ENCODE measurements at regions not wholly inside any gene's neighbourhood (a gene's known extent, or its start where the extent isn't known, plus 50 kb on each side); places are given as distances from the start of the nearest gene placed in this dataset.

DNA sequence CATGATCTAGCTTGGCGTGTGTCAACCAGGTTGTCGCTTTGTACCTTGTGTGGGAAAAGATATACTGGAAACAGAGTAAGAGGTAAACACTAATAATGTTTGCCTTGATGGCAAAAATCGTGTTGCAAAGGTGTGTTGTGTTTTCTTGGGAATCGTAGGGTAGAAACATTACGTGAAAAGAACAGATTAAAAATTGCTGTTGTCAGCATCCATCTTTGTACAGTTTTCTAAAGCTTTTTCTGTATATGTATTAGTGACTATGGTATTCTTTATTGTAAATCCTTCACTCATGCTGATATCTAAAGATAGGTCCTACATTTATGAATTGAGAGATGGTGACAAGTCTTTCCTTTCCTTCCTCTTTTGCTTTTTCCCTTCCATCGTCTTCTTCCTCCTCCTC is 116.9 kb downstream of the RPS12 start:
- no peak for TF ChIP-seq CTCF (IDR thresholded peaks at IDR 0.05; ENCODE audit: control extremely low read depth, extremely low read depth)
- H3K27me3 ChIP-seq (ENCODE audit: control insufficient read depth in 3 of 3, insufficient read depth in 3 of 3, low read length in 2 of 3), result peaks cover 0 to 3% (median 0%) of the 10 kb centered on the region in 3 donors
- peaks cover 0 to 19% (median 0%) of the 10 kb centered on the region in 5 donors for H3K4me1 ChIP-seq (ENCODE audit: control insufficient read depth in 5 of 5, insufficient read depth in 5 of 5, low read length in 5 of 5)
- no peak for DNase-seq
- WGBS, 2 donors, result 80 to 81% methylated on average over 6 of the region's 6 CpGs
- H3K36me3 ChIP-seq (ENCODE audit: control insufficient read depth in 4 of 4, insufficient read depth in 4 of 4, low read length in 4 of 4), result no peaks in the 10 kb centered on the region
- no peak overlapping the region for H3K9ac ChIP-seq (ENCODE audit: insufficient read depth in 1 of 2, low read length in 2 of 2)
- H3K27ac ChIP-seq (ENCODE audit: low read depth in 1 of 2, low read length in 1 of 2), result no peak overlapping the region
- no peak for ATAC-seq (ENCODE audit: insufficient read depth, low FRiP score)
- no peaks in the 10 kb centered on the region for H3K9me3 ChIP-seq (ENCODE audit: control insufficient read depth in 4 of 4, insufficient read depth in 3 of 4, low read length in 3 of 4)
- no peak overlapping the region for H3K4me3 ChIP-seq

DNA sequence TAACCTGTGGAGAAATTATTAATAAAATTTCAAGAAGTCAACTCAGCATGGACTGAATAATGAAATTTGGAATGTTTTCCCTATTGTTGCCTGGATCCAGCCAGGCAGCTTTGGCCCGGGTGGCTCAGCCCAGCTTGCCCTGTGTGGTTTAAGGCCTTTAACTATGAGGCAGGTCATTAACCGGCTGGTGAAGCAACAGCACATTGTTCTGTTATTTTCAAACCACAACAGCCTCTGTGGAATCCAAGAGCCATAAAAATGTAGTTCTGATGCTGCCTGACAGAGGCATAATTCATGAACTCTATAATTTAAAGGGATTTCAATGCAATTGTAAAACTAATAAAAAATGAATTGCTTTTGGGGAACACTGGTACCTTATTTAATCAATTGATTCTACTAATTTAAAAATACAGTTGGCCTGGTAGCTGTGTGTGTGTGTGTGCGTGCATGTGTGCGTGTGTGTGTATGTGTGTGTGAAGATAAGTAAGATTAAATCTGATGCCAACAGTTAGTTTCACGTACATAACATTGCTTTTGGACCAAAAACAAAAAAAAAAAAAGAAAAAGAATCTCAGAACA is 117.7 kb downstream of the RPS12 start:
- ATAC-seq (ENCODE audit: insufficient read depth, low FRiP score), result no peak
- H3K9ac ChIP-seq (ENCODE audit: insufficient read depth in 1 of 2, low read length in 2 of 2), result no peak overlapping the region
- peaks cover 0 to 19% (median 0%) of the 10 kb centered on the region in 5 donors for H3K4me1 ChIP-seq (ENCODE audit: control insufficient read depth in 5 of 5, insufficient read depth in 5 of 5, low read length in 5 of 5)
- H3K4me3 ChIP-seq, result no peak overlapping the region
- WGBS, 2 donors, result 76 to 78% methylated on average over 5 of the region's 5 CpGs
- no peaks in the 10 kb centered on the region for H3K36me3 ChIP-seq (ENCODE audit: control insufficient read depth in 4 of 4, insufficient read depth in 4 of 4, low read length in 4 of 4)
- no peaks in the 10 kb centered on the region for H3K9me3 ChIP-seq (ENCODE audit: control insufficient read depth in 4 of 4, insufficient read depth in 3 of 4, low read length in 3 of 4)
- H3K27me3 ChIP-seq (ENCODE audit: control insufficient read depth in 3 of 3, insufficient read depth in 3 of 3, low read length in 2 of 3), result peaks cover 0 to 3% (median 0%) of the 10 kb centered on the region in 3 donors
- peak in 1 of 3 donors; percentile 22 for DNase-seq
- H3K27ac ChIP-seq (ENCODE audit: low read depth in 1 of 2, low read length in 1 of 2), result no peak overlapping the region
- no peak for TF ChIP-seq CTCF (IDR thresholded peaks at IDR 0.05; ENCODE audit: control extremely low read depth, extremely low read depth)

DNA sequence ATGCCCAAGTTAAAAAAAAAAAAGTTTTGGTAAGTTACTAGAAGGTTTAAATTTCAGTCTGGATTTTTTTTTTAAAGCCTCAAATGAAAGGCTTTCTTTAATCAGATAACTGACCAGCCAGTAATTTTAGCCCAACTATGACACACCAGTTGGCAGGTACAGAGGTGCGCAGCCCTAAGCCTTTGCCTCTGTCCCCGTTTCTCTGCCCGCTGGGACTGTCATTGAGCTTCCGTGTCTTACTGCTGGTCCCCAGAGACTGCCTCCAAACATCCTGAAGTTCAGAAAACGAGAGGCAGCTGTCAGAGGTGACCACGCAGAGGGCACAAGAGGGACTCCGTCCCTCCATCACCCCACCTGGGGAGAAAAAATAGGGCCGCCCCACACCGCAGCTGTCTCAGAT is 118.2 kb downstream of the RPS12 start:
- Histone ChIP-seq H3K9ac (ENCODE audit: insufficient read depth in 1 of 2, low read length in 2 of 2) (no peak overlapping the region), H3K27ac (ENCODE audit: low read depth in 1 of 2, low read length in 1 of 2) (no peak overlapping the region), H3K36me3 (ENCODE audit: control insufficient read depth in 4 of 4, insufficient read depth in 4 of 4, low read length in 4 of 4) (no peaks in the 10 kb centered on the region), H3K27me3 (ENCODE audit: control insufficient read depth in 3 of 3, insufficient read depth in 3 of 3, low read length in 2 of 3) (peaks cover 0 to 3% (median 0%) of the 10 kb centered on the region in 3 donors), H3K4me1 (ENCODE audit: control insufficient read depth in 5 of 5, insufficient read depth in 5 of 5, low read length in 5 of 5) (peaks cover 0 to 19% (median 0%) of the 10 kb centered on the region in 5 donors), H3K4me3 (no peak overlapping the region), H3K9me3 (ENCODE audit: control insufficient read depth in 4 of 4, insufficient read depth in 3 of 4, low read length in 3 of 4) (no peaks in the 10 kb centered on the region)
- TF ChIP-seq CTCF (IDR thresholded peaks at IDR 0.05; ENCODE audit: control extremely low read depth, extremely low read depth), result no peak
- DNase-seq (no peak), ATAC-seq (ENCODE audit: insufficient read depth, low FRiP score) (no peak)
- WGBS, 2 donors, result 86 to 87% methylated on average over 9 of the region's 9 CpGs

GRCh38 chr6:132933090-132933489 is 118.7 kb downstream of the RPS12 start:
- H3K27ac ChIP-seq (ENCODE audit: low read depth in 1 of 2, low read length in 1 of 2), result no peak overlapping the region
- H3K36me3 ChIP-seq (ENCODE audit: control insufficient read depth in 4 of 4, insufficient read depth in 4 of 4, low read length in 4 of 4), result no peaks in the 10 kb centered on the region
- WGBS, 2 donors, result 60 to 70% methylated on average over 8 of the region's 8 CpGs
- H3K27me3 ChIP-seq (ENCODE audit: control insufficient read depth in 3 of 3, insufficient read depth in 3 of 3, low read length in 2 of 3), result peaks cover 0 to 3% (median 0%) of the 10 kb centered on the region in 3 donors
- ATAC-seq (ENCODE audit: insufficient read depth, low FRiP score) (no peak), DNase-seq (peak in 2 of 3 donors; percentile 58 to 65)
- TF ChIP-seq CTCF (IDR thresholded peaks at IDR 0.05; ENCODE audit: control extremely low read depth, extremely low read depth), result no peak
- peaks cover 0 to 19% (median 0%) of the 10 kb centered on the region in 5 donors for H3K4me1 ChIP-seq (ENCODE audit: control insufficient read depth in 5 of 5, insufficient read depth in 5 of 5, low read length in 5 of 5)
- no peak overlapping the region for H3K9ac ChIP-seq (ENCODE audit: insufficient read depth in 1 of 2, low read length in 2 of 2)
- H3K9me3 ChIP-seq (ENCODE audit: control insufficient read depth in 4 of 4, insufficient read depth in 3 of 4, low read length in 3 of 4), result no peaks in the 10 kb centered on the region
- H3K4me3 ChIP-seq, result no peak overlapping the region
